ENCODE measurements at regions not wholly inside any gene's neighbourhood (a gene's known extent, or its start where the extent isn't known, plus 50 kb on each side); places are given as distances from the start of the nearest gene placed in this dataset.

DNA sequence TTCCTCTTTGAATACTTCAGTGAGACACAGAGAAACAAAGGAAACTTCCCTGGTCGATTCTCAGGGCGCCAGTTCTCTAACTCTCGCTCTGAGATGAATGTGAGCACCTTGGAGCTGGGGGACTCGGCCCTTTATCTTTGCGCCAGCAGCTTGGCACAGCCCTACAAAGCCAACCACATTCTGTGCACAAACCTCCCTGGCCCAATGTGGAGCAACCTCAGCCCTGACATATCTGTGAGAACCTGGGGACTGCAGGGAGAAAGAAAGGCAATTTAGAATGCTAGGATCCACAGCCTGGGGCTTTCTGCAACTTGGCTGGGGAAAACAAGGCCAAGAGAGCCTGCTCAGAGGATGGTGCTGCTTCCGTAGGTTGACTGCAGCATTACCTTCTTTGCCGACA, 63.5 kb upstream of the PRSS58 start:
- Mint-ChIP-seq H3K4me1 (ENCODE audit: low read depth) (peaks cover 19% of the 10 kb centered on the region), H3K27me3 (peaks cover 14% of the 10 kb centered on the region), H3K9me3 (no peaks in the 10 kb centered on the region), H3K4me3 (peak overlapping the region; percentile 62), H3K27ac (peak overlapping the region; percentile 44), H3K36me3 (ENCODE audit: low read depth) (no peaks in the 10 kb centered on the region)
- DNase-seq = no peak

DNA sequence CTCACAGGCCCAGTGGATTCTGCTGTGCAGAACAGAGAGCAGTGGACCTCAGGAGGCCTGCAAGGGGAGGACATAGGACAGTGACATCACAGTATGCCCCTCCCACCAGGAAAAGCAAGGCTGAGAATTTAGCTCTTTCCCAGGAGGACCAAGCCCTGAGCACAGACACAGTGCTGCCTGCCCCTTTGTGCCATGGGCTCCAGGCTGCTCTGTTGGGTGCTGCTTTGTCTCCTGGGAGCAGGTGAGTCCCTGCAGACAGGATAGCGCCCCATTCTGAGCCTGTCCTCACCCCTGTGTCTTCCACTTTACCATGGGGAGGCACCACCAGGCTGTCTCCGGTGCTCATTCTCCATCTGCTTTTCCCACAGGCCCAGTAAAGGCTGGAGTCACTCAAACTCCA, 63.0 kb upstream of the PRSS58 start:
- DNase-seq = no peak
- H3K4me3 Mint-ChIP-seq = peak overlapping the region; percentile 62
- peaks cover 14% of the 10 kb centered on the region for H3K27me3 Mint-ChIP-seq
- no peaks in the 10 kb centered on the region for H3K36me3 Mint-ChIP-seq (ENCODE audit: low read depth)
- no peaks in the 10 kb centered on the region for H3K9me3 Mint-ChIP-seq
- H3K4me1 Mint-ChIP-seq (ENCODE audit: low read depth) = peaks cover 19% of the 10 kb centered on the region
- H3K27ac Mint-ChIP-seq = peak overlapping the region; percentile 44

DNA sequence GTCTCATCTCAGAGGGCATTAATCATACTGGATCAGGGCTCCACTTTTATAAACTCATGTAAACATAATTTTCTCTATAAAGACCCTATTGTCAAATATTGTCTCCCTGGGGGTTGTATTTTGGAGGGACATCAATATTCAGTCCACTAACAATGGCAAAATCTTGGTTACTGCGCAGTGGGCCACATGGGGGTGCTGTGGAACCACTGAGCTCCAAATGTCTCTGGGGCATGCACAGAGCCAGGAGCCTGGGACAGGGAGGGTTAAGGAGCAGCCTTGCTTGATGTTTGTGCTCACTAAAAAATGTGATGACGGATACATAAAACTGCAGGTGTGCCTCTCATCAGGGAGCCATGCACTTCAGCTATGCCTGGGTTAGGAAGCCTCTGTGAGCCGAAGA, 62.1 kb upstream of the PRSS58 start:
- Mint-ChIP-seq H3K4me1 (ENCODE audit: low read depth) (peaks cover 19% of the 10 kb centered on the region), H3K9me3 (no peaks in the 10 kb centered on the region), H3K4me3 (peak overlapping the region; percentile 42), H3K27me3 (peaks cover 18% of the 10 kb centered on the region), H3K36me3 (ENCODE audit: low read depth) (no peaks in the 10 kb centered on the region), H3K27ac (peak overlapping the region; percentile 53)
- peak; percentile 55 for DNase-seq

DNA sequence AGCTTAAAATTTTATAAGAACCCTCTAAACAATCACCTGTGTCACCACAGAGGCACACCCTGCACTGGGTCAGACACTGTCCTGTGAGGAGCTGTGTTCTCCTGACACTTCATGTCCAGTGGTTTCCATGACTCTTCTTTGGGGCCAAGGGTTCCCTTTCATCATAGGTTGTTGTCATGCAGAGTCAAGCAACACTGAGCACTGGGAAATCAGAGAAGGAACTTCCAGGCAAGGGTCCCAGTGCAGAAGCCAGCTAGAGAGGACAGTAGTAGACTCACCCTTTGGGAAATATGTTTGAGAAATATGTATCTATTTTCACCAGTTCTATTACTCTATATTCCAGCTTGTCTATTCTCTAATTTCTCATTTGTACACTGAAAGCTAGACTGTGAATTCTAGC, 56.4 kb upstream of the PRSS58 start:
- no peak for DNase-seq
- H3K9me3 Mint-ChIP-seq = no peaks in the 10 kb centered on the region
- peaks cover 40% of the 10 kb centered on the region for H3K27me3 Mint-ChIP-seq
- peak overlapping the region; percentile 11 for H3K4me3 Mint-ChIP-seq
- H3K4me1 Mint-ChIP-seq (ENCODE audit: low read depth) = peaks cover 10% of the 10 kb centered on the region
- H3K36me3 Mint-ChIP-seq (ENCODE audit: low read depth) = no peaks in the 10 kb centered on the region
- no peak overlapping the region for H3K27ac Mint-ChIP-seq

DNA sequence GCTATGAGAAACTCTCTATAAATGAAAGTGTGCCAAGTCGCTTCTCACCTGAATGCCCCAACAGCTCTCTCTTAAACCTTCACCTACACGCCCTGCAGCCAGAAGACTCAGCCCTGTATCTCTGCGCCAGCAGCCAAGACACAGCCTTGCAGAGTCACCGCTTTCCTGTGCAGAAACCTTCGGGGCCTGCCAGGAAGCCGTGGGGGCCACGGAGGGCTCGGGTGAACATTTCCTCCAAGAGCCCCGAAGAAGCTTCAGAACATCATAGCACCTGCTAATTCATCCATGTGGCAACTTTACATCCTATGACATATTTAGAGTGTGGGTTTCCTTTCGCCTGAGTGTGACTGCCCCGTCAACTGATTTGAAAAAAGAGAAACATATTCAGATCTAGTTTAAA, 55.7 kb upstream of the PRSS58 start:
- H3K27me3 Mint-ChIP-seq = peaks cover 40% of the 10 kb centered on the region
- peaks cover 10% of the 10 kb centered on the region for H3K4me1 Mint-ChIP-seq (ENCODE audit: low read depth)
- no peaks in the 10 kb centered on the region for H3K9me3 Mint-ChIP-seq
- no peaks in the 10 kb centered on the region for H3K36me3 Mint-ChIP-seq (ENCODE audit: low read depth)
- DNase-seq = no peak
- peak overlapping the region; percentile 63 for H3K27ac Mint-ChIP-seq
- H3K4me3 Mint-ChIP-seq = peak overlapping the region; percentile 54

DNA sequence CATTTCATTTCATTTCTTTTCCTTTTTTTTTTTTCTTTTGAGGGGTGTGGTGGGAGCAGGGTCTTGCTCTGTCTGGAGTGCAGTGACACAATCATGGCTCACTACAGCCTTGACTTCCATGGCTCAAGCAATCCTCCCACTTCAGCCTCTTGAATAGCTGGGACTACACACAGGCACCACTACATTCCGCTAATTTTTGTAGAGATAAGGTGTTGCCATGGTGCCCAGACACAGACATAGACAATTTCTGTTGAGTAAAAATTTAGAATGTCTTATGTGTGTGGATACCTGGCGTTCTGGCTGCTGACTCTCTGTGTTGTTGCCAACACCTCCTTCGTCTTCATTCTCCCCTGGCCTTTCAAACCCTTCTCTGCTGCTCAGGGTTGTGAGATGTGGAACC, 54.0 kb upstream of the PRSS58 start:
- Mint-ChIP-seq H3K27me3 (peaks cover 36% of the 10 kb centered on the region), H3K36me3 (ENCODE audit: low read depth) (no peaks in the 10 kb centered on the region), H3K27ac (no peak overlapping the region), H3K4me1 (ENCODE audit: low read depth) (peaks cover 10% of the 10 kb centered on the region), H3K9me3 (no peaks in the 10 kb centered on the region), H3K4me3 (no peak overlapping the region)
- no peak for DNase-seq

DNA sequence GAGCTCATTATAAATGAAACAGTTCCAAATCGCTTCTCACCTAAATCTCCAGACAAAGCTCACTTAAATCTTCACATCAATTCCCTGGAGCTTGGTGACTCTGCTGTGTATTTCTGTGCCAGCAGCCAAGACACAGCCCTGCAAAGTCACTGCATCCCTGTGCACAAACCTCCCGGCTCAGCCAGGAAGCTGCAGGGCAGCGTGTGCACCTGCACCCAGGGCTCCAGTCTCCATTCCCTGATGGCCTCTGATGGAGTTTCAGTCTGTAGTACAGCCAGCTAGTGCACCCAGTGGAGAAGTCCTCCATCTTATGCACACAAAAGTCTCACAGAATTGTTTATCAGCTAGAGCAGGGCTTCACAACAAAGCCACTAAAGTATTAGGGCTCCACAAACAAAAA, 51.1 kb upstream of the PRSS58 start:
- no peak overlapping the region for H3K4me3 Mint-ChIP-seq
- H3K27ac Mint-ChIP-seq = no peak overlapping the region
- DNase-seq = no peak
- H3K9me3 Mint-ChIP-seq = no peaks in the 10 kb centered on the region
- no peaks in the 10 kb centered on the region for H3K36me3 Mint-ChIP-seq (ENCODE audit: low read depth)
- peaks cover 10% of the 10 kb centered on the region for H3K4me1 Mint-ChIP-seq (ENCODE audit: low read depth)
- H3K27me3 Mint-ChIP-seq = peaks cover 25% of the 10 kb centered on the region

DNA sequence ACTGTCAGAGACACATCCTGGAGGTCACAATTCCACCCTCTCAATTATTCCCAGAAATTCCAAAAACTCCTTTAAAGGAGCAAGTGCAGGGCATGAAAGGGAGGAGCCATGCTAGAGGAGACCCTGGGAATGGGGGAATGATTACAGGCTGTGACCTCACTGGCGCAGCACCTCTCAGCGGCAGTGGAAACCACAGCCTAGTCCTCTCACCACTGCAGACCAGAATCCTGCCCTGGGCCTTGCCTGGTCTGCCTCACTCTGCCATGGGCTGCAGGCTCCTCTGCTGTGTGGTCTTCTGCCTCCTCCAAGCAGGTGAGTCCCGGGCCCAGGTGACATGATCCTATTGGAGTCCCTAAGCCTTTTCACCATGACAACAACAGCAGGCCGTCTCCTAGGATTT, 50.5 kb upstream of the PRSS58 start:
- no peak for DNase-seq
- Mint-ChIP-seq H3K4me3 (peak overlapping the region; percentile 44), H3K4me1 (ENCODE audit: low read depth) (peaks cover 10% of the 10 kb centered on the region), H3K9me3 (no peaks in the 10 kb centered on the region), H3K27ac (no peak overlapping the region), H3K27me3 (peaks cover 22% of the 10 kb centered on the region), H3K36me3 (ENCODE audit: low read depth) (no peaks in the 10 kb centered on the region)
